GM12892 (cell line): ENCODE measurements at regions not wholly inside any gene's neighbourhood (a gene's known extent, or its start where the extent isn't known, plus 50 kb on each side); places are given as distances from the start of the nearest gene placed in this dataset.

Experiments used
- POLR2A ChIP-seq: IDR thresholded peaks from 2 replicates; pipeline ENCODE4 v1.6.1; 2011; ENCODE audit warnings: low read depth, low read length, control low read depth
- POLR2AphosphoS5 ChIP-seq: IDR thresholded peaks from 2 replicates; pipeline ENCODE4 v1.6.1; 2011; ENCODE audit warnings: low read depth, low read length, control low read depth
- TAF1 ChIP-seq: IDR thresholded peaks from 2 replicates; pipeline ENCODE4 v1.6.1; 2011; ENCODE audit warnings: low read depth, mild to moderate bottlenecking, control low read depth, low read length, borderline replicate concordance

- no peak for TF ChIP-seq POLR2A
- TF ChIP-seq POLR2AphosphoS5, result no peak
- TF ChIP-seq TAF1, result no peak
These were observed 375.5 kb upstream of the IGFBP3 start for GRCh38 chr7:46296526-46296925.
